OCI-LY1 (cell line): ENCODE measurements at regions not wholly inside any gene's neighbourhood (a gene's known extent, or its start where the extent isn't known, plus 50 kb on each side); places are given as distances from the start of the nearest gene placed in this dataset.

Source experiments
- CTCF ChIP-seq: fragments of 200-600 bp; sonication (generic), shearing (Covaris generic); IDR thresholded peaks from 2 replicates; pipeline ENCODE4 v1.5.1; 2017; ENCODE audit warnings: mild to moderate bottlenecking, antibody characterized with exemption, low read length, moderate library complexity, mixed read lengths
- EZH2 ChIP-seq: fragments of 200-600 bp; sonication (generic), shearing (Covaris generic); IDR thresholded peaks from 2 replicates; pipeline ENCODE4 v1.8.0; 2017; ENCODE audit warnings: borderline replicate concordance, mixed run types, mild to moderate bottlenecking, antibody characterized with exemption, low read length, moderate library complexity, mixed read lengths

GRCh38 chr9:93898502-93899426 is 56.4 kb downstream of the BARX1 start:
- TF ChIP-seq EZH2 (no peak), CTCF (no peak)
